ENCODE measurements at regions not wholly inside any gene's neighbourhood (a gene's known extent, or its start where the extent isn't known, plus 50 kb on each side); places are given as distances from the start of the nearest gene placed in this dataset.

DNA sequence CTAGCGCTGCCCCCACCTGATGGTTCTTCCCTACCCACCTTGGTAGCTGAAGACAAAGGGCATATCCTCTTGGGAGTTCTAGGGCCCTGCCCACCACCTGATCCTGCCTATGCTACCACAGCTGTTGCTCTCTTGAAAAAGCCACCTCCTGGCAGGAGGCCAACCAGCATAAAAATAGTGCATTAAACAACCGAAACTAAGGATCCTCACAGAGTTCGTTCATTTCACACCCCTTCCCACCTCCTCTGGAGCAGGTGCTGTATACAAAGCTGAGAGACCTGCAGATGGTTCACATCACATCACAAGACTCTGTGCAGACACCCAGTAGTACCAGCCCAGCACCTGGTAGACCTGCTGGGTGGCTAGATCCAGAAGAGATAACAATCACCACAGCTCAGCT is 1348.0 kb upstream of the TMEFF2 start:
- TF ChIP-seq, protein P1, sequence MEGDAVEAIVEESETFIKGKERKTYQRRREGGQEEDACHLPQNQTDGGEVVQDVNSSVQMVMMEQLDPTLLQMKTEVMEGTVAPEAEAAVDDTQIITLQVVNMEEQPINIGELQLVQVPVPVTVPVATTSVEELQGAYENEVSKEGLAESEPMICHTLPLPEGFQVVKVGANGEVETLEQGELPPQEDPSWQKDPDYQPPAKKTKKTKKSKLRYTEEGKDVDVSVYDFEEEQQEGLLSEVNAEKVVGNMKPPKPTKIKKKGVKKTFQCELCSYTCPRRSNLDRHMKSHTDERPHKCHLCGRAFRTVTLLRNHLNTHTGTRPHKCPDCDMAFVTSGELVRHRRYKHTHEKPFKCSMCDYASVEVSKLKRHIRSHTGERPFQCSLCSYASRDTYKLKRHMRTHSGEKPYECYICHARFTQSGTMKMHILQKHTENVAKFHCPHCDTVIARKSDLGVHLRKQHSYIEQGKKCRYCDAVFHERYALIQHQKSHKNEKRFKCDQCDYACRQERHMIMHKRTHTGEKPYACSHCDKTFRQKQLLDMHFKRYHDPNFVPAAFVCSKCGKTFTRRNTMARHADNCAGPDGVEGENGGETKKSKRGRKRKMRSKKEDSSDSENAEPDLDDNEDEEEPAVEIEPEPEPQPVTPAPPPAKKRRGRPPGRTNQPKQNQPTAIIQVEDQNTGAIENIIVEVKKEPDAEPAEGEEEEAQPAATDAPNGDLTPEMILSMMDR (IDR thresholded peaks at IDR 0.05) = no peak
- no peak for TF ChIP-seq ZFX (IDR thresholded peaks at IDR 0.05; ENCODE audit: borderline replicate concordance)

All from 22Rv1 (cell line).